OCI-LY7 (cell line): ENCODE measurements at regions not wholly inside any gene's neighbourhood (a gene's known extent, or its start where the extent isn't known, plus 50 kb on each side); places are given as distances from the start of the nearest gene placed in this dataset.

ENCODE experiments used
- EZH2phosphoT487 ChIP-seq: fragments of 200-600 bp; sonication (generic); IDR thresholded peaks from 2 replicates; pipeline ENCODE4 v1.6.1; 2018; ENCODE audit warnings: low read depth, borderline replicate concordance, mild to moderate bottlenecking, mixed run types, antibody characterized with exemption, low read length, moderate library complexity, mixed read lengths
- TF ChIP-seq, protein P1 (sequence below): fragments of 200-600 bp; sonication (generic); conservative IDR thresholded peaks from 2 replicates; pipeline ENCODE4 v1.5.1; 2014; ENCODE audit warnings: mild to moderate bottlenecking, antibody characterized with exemption, low read length, moderate library complexity, mixed read lengths

- TF ChIP-seq, protein P1, sequence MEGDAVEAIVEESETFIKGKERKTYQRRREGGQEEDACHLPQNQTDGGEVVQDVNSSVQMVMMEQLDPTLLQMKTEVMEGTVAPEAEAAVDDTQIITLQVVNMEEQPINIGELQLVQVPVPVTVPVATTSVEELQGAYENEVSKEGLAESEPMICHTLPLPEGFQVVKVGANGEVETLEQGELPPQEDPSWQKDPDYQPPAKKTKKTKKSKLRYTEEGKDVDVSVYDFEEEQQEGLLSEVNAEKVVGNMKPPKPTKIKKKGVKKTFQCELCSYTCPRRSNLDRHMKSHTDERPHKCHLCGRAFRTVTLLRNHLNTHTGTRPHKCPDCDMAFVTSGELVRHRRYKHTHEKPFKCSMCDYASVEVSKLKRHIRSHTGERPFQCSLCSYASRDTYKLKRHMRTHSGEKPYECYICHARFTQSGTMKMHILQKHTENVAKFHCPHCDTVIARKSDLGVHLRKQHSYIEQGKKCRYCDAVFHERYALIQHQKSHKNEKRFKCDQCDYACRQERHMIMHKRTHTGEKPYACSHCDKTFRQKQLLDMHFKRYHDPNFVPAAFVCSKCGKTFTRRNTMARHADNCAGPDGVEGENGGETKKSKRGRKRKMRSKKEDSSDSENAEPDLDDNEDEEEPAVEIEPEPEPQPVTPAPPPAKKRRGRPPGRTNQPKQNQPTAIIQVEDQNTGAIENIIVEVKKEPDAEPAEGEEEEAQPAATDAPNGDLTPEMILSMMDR = no peak
- no peak for TF ChIP-seq EZH2phosphoT487
Measured at GRCh38 chr14:41229824-41230223, 376.9 kb upstream of the LRFN5 start.
